COLO668 (cell line): ENCODE measurements at regions not wholly inside any gene's neighbourhood (a gene's known extent, or its start where the extent isn't known, plus 50 kb on each side); places are given as distances from the start of the nearest gene placed in this dataset.

Experiments used
- DNase-seq: peaks from one replicate; lab custom pipeline; 2025; ENCODE audit not compliant: unreplicated experiment; lab: John Stamatoyannopoulos, UW

DNA sequence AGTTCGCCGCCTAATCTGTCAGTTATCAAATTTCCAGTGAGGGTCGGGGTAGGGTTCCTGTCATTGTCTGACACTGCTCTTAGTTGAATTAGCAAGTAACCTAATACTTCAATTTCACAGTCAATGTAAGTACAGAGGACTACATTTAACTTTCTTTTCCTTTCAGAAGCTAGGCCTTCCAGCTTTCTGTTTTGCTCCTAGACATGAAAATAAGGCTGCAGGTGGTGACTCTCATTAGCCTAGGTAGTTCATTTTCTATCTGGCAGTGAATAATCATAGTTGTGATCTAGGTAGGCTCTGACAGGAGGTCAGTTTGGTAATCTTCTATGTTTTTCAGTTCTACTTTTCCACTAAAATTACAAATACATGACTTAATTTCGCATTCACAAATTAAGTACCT lies 783.1 kb downstream of the MRPL39 start:
- DNase-seq: no peak

DNA sequence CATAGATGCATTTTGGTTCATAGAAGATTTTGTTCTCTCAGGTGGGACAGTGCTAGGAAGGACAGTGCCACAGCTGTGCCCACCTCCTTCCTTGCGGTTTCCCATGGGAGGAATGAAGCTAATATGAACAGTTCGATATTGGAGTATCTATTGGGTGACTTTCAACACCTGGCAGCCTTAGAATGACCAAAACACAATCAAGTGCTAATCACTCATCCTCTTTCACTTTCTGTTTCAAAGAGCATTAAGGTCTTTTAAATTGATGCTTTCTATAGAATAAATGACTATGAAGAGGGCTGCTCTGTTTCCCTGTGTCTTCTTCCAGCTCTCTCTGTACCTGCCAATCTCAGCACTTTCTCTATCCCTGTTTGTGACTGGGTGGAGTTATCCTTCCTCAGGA lies 784.0 kb downstream of the MRPL39 start:
- no peak for DNase-seq

DNA sequence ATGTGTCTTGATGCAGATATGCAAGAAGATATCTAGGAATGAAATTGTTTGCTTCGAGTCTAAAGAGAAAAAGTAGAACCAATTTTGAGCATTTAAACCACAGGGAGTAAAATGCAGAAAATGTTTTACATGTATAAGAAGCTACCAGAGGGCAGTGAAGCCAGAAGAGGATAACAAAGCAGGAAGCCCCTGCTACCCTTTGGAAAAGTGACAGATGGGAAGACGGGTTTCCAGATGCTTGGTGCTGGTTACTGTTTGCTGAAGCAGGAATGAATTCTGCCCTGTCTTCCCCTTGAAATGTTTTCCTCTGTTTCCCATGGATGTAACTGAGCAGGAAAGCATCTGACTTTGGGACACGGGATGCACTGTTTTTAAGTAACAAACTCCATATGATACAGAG lies 822.2 kb downstream of the MRPL39 start:
- no peak for DNase-seq

DNA sequence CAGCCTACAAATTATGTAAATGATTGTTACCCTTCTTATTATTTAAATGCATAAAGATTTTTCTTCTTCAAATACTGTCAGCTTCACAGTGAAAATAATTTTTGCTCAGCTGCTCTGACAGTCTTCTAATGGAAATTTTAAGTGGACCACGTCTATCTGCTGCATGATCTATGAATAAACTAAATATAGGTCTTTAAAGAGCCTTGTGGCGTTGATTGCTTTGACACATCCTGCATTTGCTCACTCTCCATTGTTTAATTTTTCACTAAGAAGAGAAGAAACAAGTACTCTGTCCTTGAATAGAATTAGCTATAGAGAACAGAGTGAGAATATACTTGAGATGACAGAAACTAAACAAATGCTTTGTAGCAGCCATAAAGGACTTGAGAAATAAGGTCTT lies 826.1 kb downstream of the MRPL39 start:
- DNase-seq: no peak

DNA sequence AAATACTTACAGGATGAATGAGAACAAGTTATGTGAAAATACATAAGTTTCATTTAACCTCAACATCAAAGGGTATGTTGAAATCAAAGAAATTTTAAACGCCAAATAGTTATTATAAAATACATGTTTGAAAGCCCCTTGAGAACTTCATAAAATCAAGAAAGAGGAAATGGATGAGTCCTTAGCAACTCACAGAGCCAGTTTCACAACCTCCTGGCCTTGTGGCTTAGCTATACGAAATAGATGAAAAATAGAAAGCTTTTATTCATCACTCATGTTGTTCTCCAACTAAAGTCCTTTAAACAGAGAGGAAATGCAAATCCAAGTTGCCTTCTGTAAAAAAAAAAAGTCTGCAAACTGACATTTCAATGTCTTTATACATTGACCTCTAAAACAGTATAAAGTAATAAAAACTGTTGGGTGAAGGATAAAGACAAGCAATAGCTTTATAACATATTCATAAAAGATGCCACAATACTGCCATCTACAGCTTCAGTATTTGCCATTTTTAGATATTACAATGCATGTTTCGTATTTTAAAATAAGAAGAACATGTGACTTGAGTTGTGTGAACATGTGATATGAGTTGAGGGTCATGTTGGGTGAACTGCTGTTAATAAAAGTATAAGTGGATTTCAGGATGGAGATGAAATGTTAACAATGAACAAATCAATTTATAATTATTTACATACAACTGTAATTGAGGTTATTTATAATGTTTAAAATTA lies 847.8 kb downstream of the MRPL39 start:
- DNase-seq: no peak

DNA sequence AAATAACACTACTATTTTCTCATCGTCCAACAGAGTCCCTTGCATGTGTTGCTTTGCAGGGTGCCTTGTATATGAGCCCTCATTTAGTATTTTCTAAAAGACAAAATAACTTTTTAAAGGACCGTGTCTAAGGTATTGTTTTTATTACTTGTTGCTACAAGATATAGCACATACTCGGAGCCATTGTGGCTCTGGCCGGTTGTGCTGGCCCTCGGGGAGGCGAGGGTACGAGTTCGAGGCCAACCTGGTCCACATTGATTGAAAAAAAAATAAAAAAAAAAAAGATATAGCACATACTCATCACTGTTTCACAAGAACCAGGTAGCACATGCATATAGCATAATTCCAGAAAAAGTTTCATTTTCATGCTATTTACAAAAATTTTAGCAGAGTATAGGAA lies 869.2 kb downstream of the MRPL39 start:
- no peak for DNase-seq

DNA sequence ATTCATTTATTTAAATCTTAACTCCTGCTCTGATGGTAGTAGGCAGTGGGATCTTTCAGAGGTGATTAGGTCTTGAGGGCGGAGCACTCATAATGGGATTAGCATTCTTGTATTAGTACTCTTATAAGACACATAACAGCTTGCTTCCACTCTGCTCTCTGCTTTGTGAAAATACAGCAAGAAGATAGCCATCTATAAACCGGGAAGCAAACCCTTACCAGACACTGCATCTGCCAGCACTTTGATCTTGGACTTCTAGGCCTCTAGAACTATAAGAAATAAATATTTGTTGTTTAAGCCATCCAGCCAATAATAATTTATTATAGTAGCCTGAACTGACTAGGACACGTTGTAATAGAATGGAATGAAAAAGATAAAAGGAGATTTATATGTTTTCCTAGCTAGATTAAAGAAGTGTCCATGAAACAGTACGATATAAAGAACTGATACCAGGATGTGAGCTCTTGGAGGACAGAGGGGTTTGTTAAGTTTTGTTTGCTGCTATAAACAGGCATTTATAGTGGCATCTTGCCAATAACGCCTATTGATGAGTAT lies 869.9 kb downstream of the MRPL39 start:
- no peak for DNase-seq

DNA sequence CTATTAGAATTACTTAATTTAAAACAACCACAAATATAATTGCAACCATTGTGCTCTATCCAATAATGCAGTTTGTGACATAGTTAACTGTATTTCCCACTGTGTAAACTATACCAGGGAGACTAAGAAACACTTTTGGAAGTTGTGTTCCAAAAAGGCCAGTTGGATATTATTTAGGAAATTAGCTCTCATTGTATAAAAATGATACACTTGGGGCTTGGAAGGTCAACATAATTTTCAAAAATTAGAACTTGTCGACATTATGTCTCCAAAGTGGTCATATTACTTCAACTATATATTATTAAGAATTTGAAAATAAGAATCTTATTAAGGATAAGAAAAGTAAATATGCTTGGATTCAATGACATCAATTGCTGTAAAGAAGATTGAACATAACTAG lies 876.6 kb downstream of the MRPL39 start:
- DNase-seq: no peak

DNA sequence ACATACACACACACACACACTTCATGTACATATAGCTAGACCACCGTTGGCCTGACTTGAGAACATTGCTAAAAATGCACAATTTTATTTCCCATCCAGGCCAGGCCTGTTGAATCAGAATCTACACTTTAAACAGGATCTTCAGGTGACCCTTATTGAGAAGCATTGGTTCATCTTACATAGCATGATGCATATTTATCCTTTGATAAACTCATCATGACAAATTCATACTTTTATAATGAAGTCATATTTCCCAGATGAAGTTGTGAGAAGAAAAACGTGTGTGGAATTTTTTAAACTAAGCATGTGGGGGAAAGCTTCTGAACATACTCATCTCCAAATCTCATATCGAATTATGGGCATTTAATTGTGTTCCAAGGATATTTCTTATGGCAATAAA lies 877.7 kb downstream of the MRPL39 start:
- DNase-seq: no peak

DNA sequence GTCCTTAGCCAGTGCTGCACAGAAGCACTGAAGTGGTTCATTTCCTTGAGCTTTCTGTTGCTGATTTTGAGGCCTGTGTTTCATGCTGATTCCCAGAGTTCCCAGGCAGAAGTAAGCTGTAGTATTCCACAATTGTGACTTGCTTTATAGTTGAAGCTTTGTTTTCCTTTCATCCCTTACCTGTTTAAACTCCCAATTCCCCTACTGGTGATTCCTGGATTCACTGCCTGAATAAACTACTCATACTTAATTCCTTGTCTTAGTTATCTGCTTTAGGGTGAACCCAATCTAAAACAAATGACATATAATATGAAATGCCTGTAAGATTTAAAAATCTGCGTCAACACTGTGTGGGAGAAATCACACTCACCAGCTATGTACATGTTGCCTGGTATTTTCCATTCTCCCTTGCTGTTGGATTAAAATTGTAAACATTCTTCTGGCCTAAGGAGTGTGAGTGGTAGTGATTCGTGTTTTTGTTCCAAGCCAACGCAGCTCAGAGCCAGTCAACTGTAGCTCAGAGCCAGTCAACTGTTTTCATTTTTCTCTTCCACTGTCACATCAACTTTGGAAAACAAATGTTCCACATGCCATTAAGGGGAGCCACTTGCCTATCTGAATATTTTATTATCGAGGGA lies 879.4 kb downstream of the MRPL39 start:
- DNase-seq: no peak

DNA sequence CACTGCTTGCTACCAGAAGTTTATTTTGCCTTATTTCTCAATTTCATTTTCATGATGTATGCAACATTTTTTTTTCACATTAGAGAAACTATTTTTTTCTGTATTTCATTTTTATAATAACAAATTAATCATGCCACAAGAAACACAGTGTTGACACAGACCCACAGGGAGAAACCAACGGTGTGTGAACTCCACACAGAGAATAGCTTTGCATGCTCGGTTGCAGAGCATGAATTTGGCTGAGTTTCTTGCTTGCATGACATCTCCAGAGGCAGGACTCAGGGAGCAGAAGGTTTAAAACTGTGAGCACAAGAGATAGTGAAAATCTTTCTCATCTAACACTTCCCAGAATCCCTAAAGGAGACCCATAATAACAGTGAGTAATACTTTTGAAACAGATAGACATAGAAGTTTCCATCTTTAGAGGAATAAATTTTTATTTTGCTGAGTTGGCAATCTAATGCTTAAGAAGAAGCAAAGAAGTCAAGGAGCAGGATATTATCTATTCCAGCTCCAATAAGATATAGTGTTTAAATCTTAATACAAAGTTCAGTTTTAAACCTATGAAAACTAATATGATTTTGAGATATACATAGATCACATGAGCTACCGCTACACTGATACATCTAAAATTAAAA lies 890.9 kb downstream of the MRPL39 start:
- no peak for DNase-seq

DNA sequence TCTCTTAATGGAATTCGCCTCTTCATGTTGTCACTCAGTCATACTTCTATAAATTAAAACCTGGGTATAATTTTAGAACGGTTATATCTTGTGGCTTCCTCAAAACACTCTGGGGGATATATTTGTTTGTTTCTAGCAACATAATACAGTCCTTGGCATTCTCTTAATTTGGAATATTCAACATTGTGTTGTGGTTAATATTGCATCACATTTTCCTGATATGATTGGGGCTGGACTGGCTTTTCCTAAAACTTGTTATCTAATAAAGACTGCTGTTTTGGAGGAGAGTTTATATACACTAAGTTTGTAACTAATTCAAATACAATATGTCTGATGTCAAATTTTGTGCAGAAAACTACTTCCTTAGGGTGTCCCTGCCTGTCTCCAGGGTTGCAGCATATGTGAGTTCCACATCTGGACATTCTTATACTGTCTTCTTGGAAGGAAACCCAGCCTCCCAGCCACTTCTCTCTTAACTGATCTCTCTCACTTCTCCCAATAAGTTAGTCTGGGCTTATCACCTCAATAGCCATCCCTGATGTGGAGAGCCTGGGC lies 892.6 kb downstream of the MRPL39 start:
- DNase-seq: no peak

DNA sequence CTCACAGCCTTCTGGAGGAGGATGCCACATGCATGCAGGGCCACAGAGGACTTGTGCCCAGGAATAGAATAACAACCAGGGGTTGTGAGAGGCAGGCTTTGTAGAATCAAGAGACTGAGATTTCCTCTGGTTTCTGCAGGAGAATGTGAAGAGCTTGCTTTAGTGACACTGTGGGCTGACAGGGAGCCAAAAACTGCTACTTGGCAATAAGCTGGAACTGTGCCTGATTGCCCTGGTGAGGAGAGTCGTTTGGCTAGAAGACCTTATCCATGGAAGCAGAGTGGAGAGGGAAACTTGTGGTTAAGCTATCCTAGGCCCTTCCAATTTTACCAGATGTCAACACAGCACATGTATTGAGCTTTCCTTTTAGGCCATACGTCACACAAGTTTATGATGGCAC lies 902.1 kb downstream of the MRPL39 start:
- no peak for DNase-seq

DNA sequence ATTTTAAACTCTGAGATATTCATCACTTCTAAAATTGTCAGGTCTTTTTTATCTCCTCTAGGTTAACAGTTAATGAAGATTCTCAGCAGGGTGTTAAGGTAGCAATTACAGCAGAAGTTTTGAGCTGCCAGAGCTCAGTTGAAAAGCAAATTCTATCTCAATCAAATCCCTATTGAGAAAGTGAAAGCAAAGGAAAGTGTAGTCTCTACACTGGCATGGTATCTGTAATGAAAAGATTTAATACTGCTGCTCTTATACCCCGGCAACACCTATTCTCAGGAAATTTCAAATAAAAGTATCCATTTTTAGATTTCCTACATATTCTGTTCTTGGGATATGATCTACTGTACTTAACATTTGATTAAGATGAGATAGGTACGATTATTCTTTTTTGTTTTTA lies 913.5 kb downstream of the MRPL39 start:
- DNase-seq: no peak

DNA sequence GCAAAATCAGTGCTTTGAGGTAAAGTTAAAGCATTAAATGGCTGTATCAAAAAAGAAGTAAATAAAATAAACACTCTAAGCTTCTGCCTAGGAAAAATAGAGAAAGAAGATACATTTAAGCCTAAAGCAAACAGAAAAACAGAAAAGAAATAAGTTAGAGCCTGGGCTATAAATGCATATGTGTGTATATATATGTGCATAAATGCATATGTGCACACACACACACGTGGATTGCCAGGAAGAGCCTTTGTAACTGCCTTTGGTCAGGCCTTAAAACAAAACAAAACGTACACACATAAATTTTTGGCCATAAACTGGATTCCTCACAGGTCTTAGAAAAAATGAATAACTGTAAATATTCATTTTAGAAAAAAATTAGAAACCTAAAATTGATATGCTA lies 925.8 kb downstream of the MRPL39 start:
- DNase-seq: no peak

DNA sequence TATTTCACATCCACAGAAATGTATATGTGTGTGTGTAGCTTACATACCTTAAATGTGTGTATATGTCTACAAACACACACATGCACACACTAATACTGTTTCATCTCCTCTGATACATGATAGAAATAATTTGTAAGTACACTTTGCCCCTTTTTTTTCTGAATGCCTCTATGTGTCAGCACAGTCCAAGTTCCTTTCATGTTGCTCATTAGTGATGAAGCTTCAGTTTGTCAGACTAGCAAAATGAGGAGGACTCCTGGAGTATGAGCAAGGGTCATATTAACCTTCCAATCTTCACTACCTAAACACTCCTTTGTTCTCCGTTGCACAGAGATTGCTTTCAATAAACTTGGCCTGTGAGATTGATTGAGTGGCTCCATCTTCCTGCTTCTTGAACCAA lies 935.4 kb downstream of the MRPL39 start:
- DNase-seq: no peak

DNA sequence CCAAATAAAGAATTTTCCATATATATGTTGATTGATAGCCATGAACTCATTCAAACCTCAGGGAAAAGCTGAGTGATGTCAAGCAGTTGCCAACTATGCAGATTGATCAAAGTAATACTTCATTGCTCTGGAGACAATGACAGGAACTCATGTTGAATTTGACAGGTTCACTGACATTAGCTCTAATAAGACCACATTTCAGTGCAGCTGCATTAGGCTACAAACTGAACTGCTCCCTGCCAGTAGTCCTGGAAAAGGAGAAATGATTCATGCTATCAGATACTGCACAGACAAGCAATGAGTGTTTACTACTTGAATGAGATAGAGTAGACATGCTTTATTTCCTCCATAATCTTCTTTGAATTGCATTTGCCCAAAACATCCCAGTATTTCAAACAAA lies 948.4 kb downstream of the MRPL39 start:
- DNase-seq: no peak

DNA sequence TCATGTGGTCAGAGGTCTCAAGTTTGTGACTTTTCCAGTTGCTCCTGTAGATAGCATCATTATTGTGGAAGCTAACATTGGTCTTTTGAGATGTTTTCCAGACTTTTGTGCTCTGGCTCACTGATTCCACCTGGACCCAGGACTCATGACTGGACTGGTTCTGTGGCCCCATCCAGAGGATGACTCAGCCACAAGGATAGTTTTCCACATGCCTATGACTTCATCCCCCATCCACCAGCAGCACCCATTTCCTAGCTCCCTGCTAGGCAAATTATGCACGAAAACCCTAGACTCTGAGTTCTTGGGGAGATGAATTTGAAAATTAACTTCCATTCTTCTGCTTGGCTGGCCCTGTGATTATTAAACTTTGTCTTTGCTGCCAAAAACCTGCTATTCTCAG lies 949.3 kb downstream of the MRPL39 start:
- no peak for DNase-seq

DNA sequence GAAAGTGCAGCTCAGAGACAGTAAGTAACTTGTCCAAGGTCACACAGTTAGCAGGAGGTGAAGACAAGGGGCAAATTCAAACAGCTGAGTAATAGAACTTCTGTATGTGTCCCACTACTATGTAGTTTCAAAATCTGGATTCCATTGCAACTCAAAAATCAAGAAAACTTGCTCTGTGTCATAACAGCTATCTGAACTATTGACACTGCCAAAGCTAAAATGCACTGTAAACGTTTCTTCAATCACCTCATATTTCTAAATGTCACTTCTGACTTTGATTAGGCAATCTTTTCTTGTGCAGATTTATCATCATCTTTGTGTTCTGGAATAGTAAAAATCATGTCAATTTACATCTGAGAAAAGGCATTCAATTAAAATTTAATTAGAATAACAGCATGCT lies 957.6 kb downstream of the MRPL39 start:
- no peak for DNase-seq

DNA sequence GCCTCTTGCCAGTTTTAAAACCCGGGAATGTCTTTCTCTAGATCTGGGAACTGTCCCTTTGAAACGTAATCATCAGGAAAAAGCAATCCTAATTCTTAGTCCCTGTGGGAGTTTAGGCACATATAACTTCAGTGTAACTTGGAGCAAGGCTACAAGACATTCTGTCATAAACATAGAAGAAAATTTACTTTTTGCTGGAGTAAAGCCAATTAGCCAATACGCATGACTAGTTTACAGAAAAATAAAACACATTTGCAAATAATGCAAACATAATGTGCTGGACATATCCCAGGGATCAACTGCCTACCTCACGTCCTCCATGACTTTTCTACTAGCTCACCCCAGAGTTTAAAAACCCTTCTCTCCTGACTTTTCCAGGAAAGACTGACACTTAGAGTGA lies 970.6 kb downstream of the MRPL39 start:
- DNase-seq: no peak

DNA sequence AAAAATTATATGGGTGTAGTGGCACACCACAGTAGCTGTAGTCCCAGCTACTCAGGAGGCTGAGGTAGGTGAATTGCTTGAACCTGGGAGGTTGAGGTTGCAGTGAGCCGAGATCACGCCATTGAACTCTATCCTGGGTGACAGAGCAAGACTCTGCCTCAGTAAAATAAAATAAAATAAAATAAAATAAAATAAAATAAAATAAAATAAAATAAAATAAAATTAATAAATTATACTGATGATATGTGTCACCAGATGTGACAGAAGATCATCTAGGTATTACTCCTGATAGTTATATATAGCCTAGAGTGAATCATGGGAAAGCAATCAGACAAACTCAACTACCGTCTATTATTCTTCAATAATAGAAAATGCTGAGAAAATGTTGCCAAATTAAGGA lies 972.5 kb downstream of the MRPL39 start:
- DNase-seq: no peak

DNA sequence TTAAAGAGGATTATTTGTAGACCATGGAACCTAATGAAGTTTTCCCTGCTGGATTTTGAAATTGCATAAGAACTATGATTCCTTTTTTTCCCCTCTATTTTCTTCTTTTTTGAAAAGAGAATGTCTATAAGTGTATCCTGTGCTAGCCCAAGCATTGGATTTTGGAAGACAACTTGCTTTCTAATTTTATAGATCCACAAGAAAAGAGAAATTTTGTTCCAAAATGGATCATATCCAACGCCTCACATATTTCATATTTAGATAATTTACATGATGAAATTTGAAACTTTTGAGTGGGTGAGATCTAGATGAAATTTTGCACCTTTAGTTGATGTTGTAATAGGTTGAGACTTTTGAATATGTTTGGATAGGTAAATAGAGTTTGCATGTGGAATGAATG lies 978.7 kb downstream of the MRPL39 start:
- no peak for DNase-seq
